ENCODE measurements at regions not wholly inside any gene's neighbourhood (a gene's known extent, or its start where the extent isn't known, plus 50 kb on each side); places are given as distances from the start of the nearest gene placed in this dataset.
"Not testable (repeated sequence)": the region's sequence is repeated elsewhere in the genome, so short reads cannot be mapped to it uniquely, and the experiment has no call there.

- intact Hi-C loops (cut with micrococcal nuclease): no loop called here
- Mint-ChIP-seq H3K36me3 (no peaks in the 10 kb centered on the region), H3K4me1 (no peaks in the 10 kb centered on the region), H3K27me3 (no peaks in the 10 kb centered on the region), H3K9me3 (peaks cover 0 to 14% (median 9%) of the 10 kb centered on the region in 8 donors), H3K4me3 (no peak overlapping the region), H3K27ac (no peak overlapping the region)
- DNase-seq: no peak
- Histone ChIP-seq H3K4me3 (ENCODE audit: low read length in 2 of 2) (no peak overlapping the region), H3K27me3 (ENCODE audit: insufficient read depth, low read length) (no peaks in the 10 kb centered on the region), H3K36me3 (ENCODE audit: insufficient read depth, low read length) (no peaks in the 10 kb centered on the region), H3K9me3 (ENCODE audit: control insufficient read depth in 1 of 2, low read length in 2 of 2) (no peaks in the 10 kb centered on the region), H3K27ac (ENCODE audit: low read depth, low read length) (no peak overlapping the region), H3K4me1 (ENCODE audit: insufficient read depth, low read length) (no peaks in the 10 kb centered on the region)
- ChIA-PET CTCF (ENCODE audit: partially characterized antibody) (no interaction called here), POLR2A (ENCODE audit: partially characterized antibody) (no interaction called here)
Measured at GRCh38 chr4:33485111-33485510, 2759.2 kb downstream of the ARAP2 start.

- ChIA-PET CTCF (ENCODE audit: partially characterized antibody) (no interaction called here), POLR2A (ENCODE audit: partially characterized antibody) (no interaction called here)
- H3K9me3 ChIP-seq (ENCODE audit: control insufficient read depth in 1 of 2, low read length in 2 of 2): no peaks in the 10 kb centered on the region
- H3K4me1 ChIP-seq (ENCODE audit: insufficient read depth, low read length): no peaks in the 10 kb centered on the region
- peaks cover 0 to 8% (median 2%) of the 10 kb centered on the region in 8 donors for H3K9me3 Mint-ChIP-seq
- H3K27ac Mint-ChIP-seq: no peak overlapping the region
- DNase-seq: no peak
- no peak overlapping the region for H3K27ac ChIP-seq (ENCODE audit: low read depth, low read length)
- H3K4me3 ChIP-seq (ENCODE audit: low read length in 2 of 2): no peak overlapping the region
- no peaks in the 10 kb centered on the region for H3K36me3 Mint-ChIP-seq
- intact Hi-C loops (cut with micrococcal nuclease): no loop called here
- no peaks in the 10 kb centered on the region for H3K27me3 ChIP-seq (ENCODE audit: insufficient read depth, low read length)
- H3K27me3 Mint-ChIP-seq: no peaks in the 10 kb centered on the region
- no peak overlapping the region for H3K4me3 Mint-ChIP-seq
- no peaks in the 10 kb centered on the region for H3K4me1 Mint-ChIP-seq
- H3K36me3 ChIP-seq (ENCODE audit: insufficient read depth, low read length): no peaks in the 10 kb centered on the region
Measured at GRCh38 chr4:33493231-33493630, 2751.1 kb downstream of the ARAP2 start.

GRCh38 chr4:33494150-33494549 is 2750.2 kb downstream of the ARAP2 start:
- H3K4me1 ChIP-seq (ENCODE audit: insufficient read depth, low read length): no peaks in the 10 kb centered on the region
- Mint-ChIP-seq H3K4me1 (no peaks in the 10 kb centered on the region), H3K36me3 (no peaks in the 10 kb centered on the region), H3K4me3 (no peak overlapping the region), H3K27me3 (no peaks in the 10 kb centered on the region), H3K9me3 (peaks cover 0 to 10% (median 3%) of the 10 kb centered on the region in 8 donors), H3K27ac (no peak overlapping the region)
- no peaks in the 10 kb centered on the region for H3K36me3 ChIP-seq (ENCODE audit: insufficient read depth, low read length)
- DNase-seq: no peak
- H3K9me3 ChIP-seq (ENCODE audit: control insufficient read depth in 1 of 2, low read length in 2 of 2): no peaks in the 10 kb centered on the region
- ChIA-PET CTCF (ENCODE audit: partially characterized antibody) (no interaction called here), POLR2A (ENCODE audit: partially characterized antibody) (no interaction called here)
- intact Hi-C loops (cut with micrococcal nuclease): no loop called here
- no peak overlapping the region for H3K4me3 ChIP-seq (ENCODE audit: low read length in 2 of 2)
- H3K27ac ChIP-seq (ENCODE audit: low read depth, low read length): no peak overlapping the region
- no peaks in the 10 kb centered on the region for H3K27me3 ChIP-seq (ENCODE audit: insufficient read depth, low read length)

GRCh38 chr4:33501587-33501986 is 2742.7 kb downstream of the ARAP2 start:
- DNase-seq; H3K27ac Mint-ChIP-seq; POLR2A ChIA-PET (ENCODE audit: partially characterized antibody); H3K36me3 ChIP-seq (ENCODE audit: insufficient read depth, low read length); H3K4me3 ChIP-seq (ENCODE audit: low read length in 2 of 2); H3K4me3 Mint-ChIP-seq; H3K27ac ChIP-seq (ENCODE audit: low read depth, low read length); H3K9me3 ChIP-seq (ENCODE audit: control insufficient read depth in 1 of 2, low read length in 2 of 2); CTCF ChIA-PET (ENCODE audit: partially characterized antibody); intact Hi-C loops (cut with micrococcal nuclease); H3K36me3 Mint-ChIP-seq; H3K4me1 ChIP-seq (ENCODE audit: insufficient read depth, low read length); H3K27me3 Mint-ChIP-seq; H3K4me1 Mint-ChIP-seq; H3K27me3 ChIP-seq (ENCODE audit: insufficient read depth, low read length): not testable (repeated sequence)
- peaks cover 2 to 39% (median 12%) of the 10 kb centered on the region in 8 donors for H3K9me3 Mint-ChIP-seq

- intact Hi-C loops (cut with micrococcal nuclease): no loop called here
- H3K27ac ChIP-seq (ENCODE audit: low read depth, low read length): no peak overlapping the region
- Mint-ChIP-seq H3K4me1 (no peaks in the 10 kb centered on the region), H3K27me3 (no peaks in the 10 kb centered on the region), H3K4me3 (no peak overlapping the region), H3K9me3 (peaks cover 4 to 28% (median 12%) of the 10 kb centered on the region in 8 donors), H3K27ac (no peak overlapping the region), H3K36me3 (no peaks in the 10 kb centered on the region)
- no peaks in the 10 kb centered on the region for H3K27me3 ChIP-seq (ENCODE audit: insufficient read depth, low read length)
- no peak overlapping the region for H3K4me3 ChIP-seq (ENCODE audit: low read length in 2 of 2)
- H3K4me1 ChIP-seq (ENCODE audit: insufficient read depth, low read length): no peaks in the 10 kb centered on the region
- CTCF ChIA-PET (ENCODE audit: partially characterized antibody): no interaction called here
- H3K9me3 ChIP-seq (ENCODE audit: control insufficient read depth in 1 of 2, low read length in 2 of 2): no peaks in the 10 kb centered on the region
- DNase-seq: no peak
- POLR2A ChIA-PET (ENCODE audit: partially characterized antibody): no interaction called here
- no peaks in the 10 kb centered on the region for H3K36me3 ChIP-seq (ENCODE audit: insufficient read depth, low read length)
Measured at GRCh38 chr4:33512397-33512796, 2731.9 kb downstream of the ARAP2 start.

GRCh38 chr4:33518856-33519255 is 2725.5 kb downstream of the ARAP2 start:
- CTCF ChIA-PET (ENCODE audit: partially characterized antibody): no interaction called here
- H3K9me3 Mint-ChIP-seq: peaks cover 7 to 24% (median 11%) of the 10 kb centered on the region in 8 donors
- intact Hi-C loops (cut with micrococcal nuclease): no loop called here

GRCh38 chr4:33532821-33533220 is 2711.5 kb downstream of the ARAP2 start:
- H3K27me3 Mint-ChIP-seq: no peaks in the 10 kb centered on the region
- Histone ChIP-seq H3K4me1 (ENCODE audit: insufficient read depth, low read length) (no peaks in the 10 kb centered on the region), H3K9me3 (ENCODE audit: control insufficient read depth in 1 of 2, low read length in 2 of 2) (no peaks in the 10 kb centered on the region), H3K27ac (ENCODE audit: low read depth, low read length) (no peak overlapping the region), H3K36me3 (ENCODE audit: insufficient read depth, low read length) (no peaks in the 10 kb centered on the region), H3K27me3 (ENCODE audit: insufficient read depth, low read length) (no peaks in the 10 kb centered on the region), H3K4me3 (ENCODE audit: low read length in 2 of 2) (no peak overlapping the region)
- DNase-seq: no peak
- peaks cover 0 to 22% (median 11%) of the 10 kb centered on the region in 8 donors for H3K9me3 Mint-ChIP-seq
- H3K4me3 Mint-ChIP-seq: no peak overlapping the region
- no peak overlapping the region for H3K27ac Mint-ChIP-seq
- H3K36me3 Mint-ChIP-seq: no peaks in the 10 kb centered on the region
- intact Hi-C loops (cut with micrococcal nuclease): no loop called here
- no peaks in the 10 kb centered on the region for H3K4me1 Mint-ChIP-seq
- ChIA-PET CTCF (ENCODE audit: partially characterized antibody) (no interaction called here), POLR2A (ENCODE audit: partially characterized antibody) (no interaction called here)

More at GRCh38 chr4:33518856-33519255, 2725.5 kb downstream of the ARAP2 start:
- no peak for DNase-seq
- Histone ChIP-seq H3K4me1 (ENCODE audit: insufficient read depth, low read length) (no peaks in the 10 kb centered on the region), H3K27ac (ENCODE audit: low read depth, low read length) (no peak overlapping the region), H3K9me3 (ENCODE audit: control insufficient read depth in 1 of 2, low read length in 2 of 2) (no peaks in the 10 kb centered on the region), H3K27me3 (ENCODE audit: insufficient read depth, low read length) (no peaks in the 10 kb centered on the region), H3K4me3 (ENCODE audit: low read length in 2 of 2) (no peak overlapping the region), H3K36me3 (ENCODE audit: insufficient read depth, low read length) (no peaks in the 10 kb centered on the region)
- Mint-ChIP-seq H3K36me3 (no peaks in the 10 kb centered on the region), H3K4me3 (no peak overlapping the region), H3K27ac (no peak overlapping the region), H3K27me3 (no peaks in the 10 kb centered on the region), H3K4me1 (no peaks in the 10 kb centered on the region)
- POLR2A ChIA-PET (ENCODE audit: partially characterized antibody): no interaction called here

- H3K9me3 ChIP-seq (ENCODE audit: control insufficient read depth in 1 of 2, low read length in 2 of 2): no peaks in the 10 kb centered on the region
- Mint-ChIP-seq H3K4me1 (no peaks in the 10 kb centered on the region), H3K9me3 (peaks cover 0 to 18% (median 8%) of the 10 kb centered on the region in 8 donors), H3K27me3 (no peaks in the 10 kb centered on the region), H3K27ac (peak overlapping the region in 1 of 7 donors; percentile 7), H3K4me3 (no peak overlapping the region), H3K36me3 (no peaks in the 10 kb centered on the region)
- intact Hi-C loops (cut with micrococcal nuclease): no loop called here
- CTCF ChIA-PET (ENCODE audit: partially characterized antibody): no interaction called here
- H3K36me3 ChIP-seq (ENCODE audit: insufficient read depth, low read length): no peaks in the 10 kb centered on the region
- no peak overlapping the region for H3K4me3 ChIP-seq (ENCODE audit: low read length in 2 of 2)
- H3K27ac ChIP-seq (ENCODE audit: low read depth, low read length): no peak overlapping the region
- DNase-seq: no peak
- no peaks in the 10 kb centered on the region for H3K27me3 ChIP-seq (ENCODE audit: insufficient read depth, low read length)
- POLR2A ChIA-PET (ENCODE audit: partially characterized antibody): no interaction called here
- H3K4me1 ChIP-seq (ENCODE audit: insufficient read depth, low read length): no peaks in the 10 kb centered on the region
Measured at GRCh38 chr4:33536898-33537297, 2707.4 kb downstream of the ARAP2 start.
